ENCODE measurements at regions not wholly inside any gene's neighbourhood (a gene's known extent, or its start where the extent isn't known, plus 50 kb on each side); places are given as distances from the start of the nearest gene placed in this dataset.

DNA sequence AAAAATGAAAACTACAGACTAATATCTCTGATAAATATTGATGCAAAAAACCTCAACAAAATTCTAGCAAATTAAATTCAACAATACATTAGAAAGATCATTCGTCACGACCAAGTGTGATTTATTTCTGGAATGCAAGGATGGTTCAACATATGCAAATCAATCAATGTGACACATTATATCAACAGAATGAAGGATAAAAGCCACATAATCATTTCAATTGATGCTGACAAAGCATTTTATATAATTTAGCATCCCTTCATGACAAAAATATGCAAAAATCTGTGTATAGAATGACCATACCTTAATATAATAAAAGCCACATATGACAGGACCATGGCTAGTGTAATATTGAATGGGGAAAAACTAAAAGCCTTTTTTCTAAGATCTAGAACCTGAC, 457.2 kb upstream of the SPANXN1 start:
- no CpG with 5 or more reads among the region's 2 CpGs for WGBS (ENCODE audit: extremely low coverage, insufficient coverage, low lambda C conversion rate)
- Histone ChIP-seq H3K36me3 (ENCODE audit: control insufficient read depth, insufficient read depth, low read length) (no peaks in the 10 kb centered on the region), H3K4me1 (ENCODE audit: control insufficient read depth, low read depth, low read length) (no peaks in the 10 kb centered on the region), H3K4me2 (ENCODE audit: low read length) (no peak overlapping the region), H2AK5ac (ENCODE audit: low read length) (no peak overlapping the region), H3K79me2 (ENCODE audit: control insufficient read depth, insufficient read depth, low read length) (no peaks in the 10 kb centered on the region), H3K56ac (ENCODE audit: low read length) (no peak overlapping the region), H2BK120ac (ENCODE audit: low read depth, low read length) (no peak overlapping the region), H3K27ac (ENCODE audit: low read depth, low read length) (no peak overlapping the region), H4K5ac (ENCODE audit: low read length) (no peak overlapping the region), H3K79me1 (ENCODE audit: low read length) (no peaks in the 10 kb centered on the region), H2BK15ac (replicated peaks; ENCODE audit: low read depth) (no peak overlapping the region), H3K18ac (ENCODE audit: low read length) (no peak overlapping the region), H3K4me3 (ENCODE audit: low read length) (no peak overlapping the region), H3K23ac (ENCODE audit: low read length) (no peak overlapping the region), H3K4ac (ENCODE audit: low read depth, low read length) (no peak overlapping the region), H4K8ac (ENCODE audit: low read depth, low read length) (no peak overlapping the region), H2BK5ac (ENCODE audit: low read length) (no peak overlapping the region), H3K27me3 (ENCODE audit: insufficient read depth, low read length, poor library complexity) (no peaks in the 10 kb centered on the region), H3K9ac (ENCODE audit: low read length) (no peak overlapping the region)
- DNase-seq = no peak

DNA sequence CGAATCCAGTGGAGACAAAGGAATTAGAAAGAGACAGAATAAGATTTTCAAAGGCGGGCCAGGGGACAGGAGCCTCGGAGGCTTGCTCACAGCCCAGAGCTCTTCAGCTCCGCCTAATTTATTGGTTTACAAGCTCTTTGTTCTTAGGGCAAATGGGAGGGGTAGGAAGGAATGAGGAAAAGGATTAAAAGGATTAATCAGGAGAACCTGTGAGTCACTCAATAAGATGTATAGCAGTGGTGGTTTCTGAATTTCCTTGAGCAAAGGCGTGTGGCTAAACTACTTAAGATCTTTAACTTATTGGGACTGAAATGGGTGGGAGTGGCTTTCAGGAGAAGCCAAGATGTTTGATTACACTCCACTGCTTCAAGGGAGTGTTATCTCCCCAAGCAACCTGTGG, 456.0 kb upstream of the SPANXN1 start:
- no peak overlapping the region for H3K18ac ChIP-seq (ENCODE audit: low read length)
- no peak overlapping the region for H3K27ac ChIP-seq (ENCODE audit: low read depth, low read length)
- H3K4me1 ChIP-seq (ENCODE audit: control insufficient read depth, low read depth, low read length) = no peaks in the 10 kb centered on the region
- H3K4me3 ChIP-seq (ENCODE audit: low read length) = no peak overlapping the region
- H3K79me2 ChIP-seq (ENCODE audit: control insufficient read depth, insufficient read depth, low read length) = no peaks in the 10 kb centered on the region
- no peak overlapping the region for H3K23ac ChIP-seq (ENCODE audit: low read length)
- peak; percentile 42 for DNase-seq
- no CpG with 5 or more reads among the region's 5 CpGs for WGBS (ENCODE audit: extremely low coverage, insufficient coverage, low lambda C conversion rate)
- H2BK5ac ChIP-seq (ENCODE audit: low read length) = no peak overlapping the region
- no peak overlapping the region for H3K4me2 ChIP-seq (ENCODE audit: low read length)
- no peak overlapping the region for H2BK120ac ChIP-seq (ENCODE audit: low read depth, low read length)
- H3K4ac ChIP-seq (ENCODE audit: low read depth, low read length) = no peak overlapping the region
- no peaks in the 10 kb centered on the region for H3K79me1 ChIP-seq (ENCODE audit: low read length)
- no peak overlapping the region for H4K8ac ChIP-seq (ENCODE audit: low read depth, low read length)
- no peaks in the 10 kb centered on the region for H3K27me3 ChIP-seq (ENCODE audit: insufficient read depth, low read length, poor library complexity)
- no peaks in the 10 kb centered on the region for H3K36me3 ChIP-seq (ENCODE audit: control insufficient read depth, insufficient read depth, low read length)
- no peak overlapping the region for H3K9ac ChIP-seq (ENCODE audit: low read length)
- H2AK5ac ChIP-seq (ENCODE audit: low read length) = no peak overlapping the region
- no peak overlapping the region for H4K5ac ChIP-seq (ENCODE audit: low read length)
- no peak overlapping the region for H3K56ac ChIP-seq (ENCODE audit: low read length)
- no peak overlapping the region for H2BK15ac ChIP-seq (replicated peaks; ENCODE audit: low read depth)

DNA sequence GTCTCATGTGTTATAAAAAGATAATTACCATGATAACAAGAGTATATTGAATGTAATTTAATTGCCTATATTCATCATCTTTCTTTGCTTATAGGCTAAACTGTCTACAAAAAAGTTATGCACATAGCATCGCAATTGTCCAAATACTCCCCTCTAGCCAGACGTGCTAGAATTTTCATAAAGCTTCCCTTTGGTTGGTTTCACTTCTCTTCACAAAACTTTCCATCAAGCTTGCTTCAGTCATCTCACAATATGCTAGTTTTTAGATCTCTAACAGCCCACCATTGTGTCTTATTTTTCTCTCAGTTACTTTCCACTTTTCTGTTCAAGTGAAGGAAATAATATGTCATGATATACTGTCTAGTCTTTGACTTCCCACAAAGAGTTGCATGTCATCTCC, 448.3 kb upstream of the SPANXN1 start:
- H2BK5ac ChIP-seq (ENCODE audit: low read length) = no peak overlapping the region
- no peaks in the 10 kb centered on the region for H3K79me2 ChIP-seq (ENCODE audit: control insufficient read depth, insufficient read depth, low read length)
- DNase-seq = no peak
- no peak overlapping the region for H3K23ac ChIP-seq (ENCODE audit: low read length)
- H4K5ac ChIP-seq (ENCODE audit: low read length) = no peak overlapping the region
- no peaks in the 10 kb centered on the region for H3K4me1 ChIP-seq (ENCODE audit: control insufficient read depth, low read depth, low read length)
- no peaks in the 10 kb centered on the region for H3K36me3 ChIP-seq (ENCODE audit: control insufficient read depth, insufficient read depth, low read length)
- no peak overlapping the region for H2BK15ac ChIP-seq (replicated peaks; ENCODE audit: low read depth)
- H4K8ac ChIP-seq (ENCODE audit: low read depth, low read length) = no peak overlapping the region
- H3K4ac ChIP-seq (ENCODE audit: low read depth, low read length) = no peak overlapping the region
- no CpG with 5 or more reads among the region's 2 CpGs for WGBS (ENCODE audit: extremely low coverage, insufficient coverage, low lambda C conversion rate)
- no peak overlapping the region for H3K18ac ChIP-seq (ENCODE audit: low read length)
- no peak overlapping the region for H3K4me2 ChIP-seq (ENCODE audit: low read length)
- H3K27ac ChIP-seq (ENCODE audit: low read depth, low read length) = no peak overlapping the region
- no peaks in the 10 kb centered on the region for H3K27me3 ChIP-seq (ENCODE audit: insufficient read depth, low read length, poor library complexity)
- no peak overlapping the region for H3K4me3 ChIP-seq (ENCODE audit: low read length)
- no peak overlapping the region for H3K56ac ChIP-seq (ENCODE audit: low read length)
- H3K9ac ChIP-seq (ENCODE audit: low read length) = no peak overlapping the region
- no peak overlapping the region for H2BK120ac ChIP-seq (ENCODE audit: low read depth, low read length)
- no peak overlapping the region for H2AK5ac ChIP-seq (ENCODE audit: low read length)
- no peaks in the 10 kb centered on the region for H3K79me1 ChIP-seq (ENCODE audit: low read length)

DNA sequence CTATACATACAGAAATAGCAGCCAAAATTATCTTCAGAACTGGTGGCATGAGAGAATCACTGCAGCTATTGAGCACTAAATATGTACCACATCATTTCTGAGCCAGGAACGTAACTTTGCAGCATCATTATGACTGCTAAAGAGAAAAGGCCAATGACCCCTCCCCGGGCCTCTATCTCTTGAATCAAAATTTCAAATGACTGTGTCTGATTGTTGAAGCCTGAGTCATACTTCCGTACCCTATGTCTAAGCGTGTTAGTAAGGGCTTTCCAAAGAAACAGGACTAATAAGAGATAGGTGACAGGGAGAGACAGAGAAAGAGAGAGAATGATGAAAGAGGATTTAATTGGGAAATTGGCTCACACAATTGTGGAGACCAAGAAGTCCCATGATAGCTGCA, 445.5 kb upstream of the SPANXN1 start:
- H3K27me3 ChIP-seq (ENCODE audit: insufficient read depth, low read length, poor library complexity) = no peaks in the 10 kb centered on the region
- no peak overlapping the region for H3K4ac ChIP-seq (ENCODE audit: low read depth, low read length)
- no peak overlapping the region for H3K4me2 ChIP-seq (ENCODE audit: low read length)
- DNase-seq = no peak
- no peaks in the 10 kb centered on the region for H3K36me3 ChIP-seq (ENCODE audit: control insufficient read depth, insufficient read depth, low read length)
- no peak overlapping the region for H3K27ac ChIP-seq (ENCODE audit: low read depth, low read length)
- no peak overlapping the region for H2BK15ac ChIP-seq (replicated peaks; ENCODE audit: low read depth)
- no peak overlapping the region for H3K56ac ChIP-seq (ENCODE audit: low read length)
- no peak overlapping the region for H4K5ac ChIP-seq (ENCODE audit: low read length)
- H2BK120ac ChIP-seq (ENCODE audit: low read depth, low read length) = no peak overlapping the region
- H2AK5ac ChIP-seq (ENCODE audit: low read length) = no peak overlapping the region
- H3K4me3 ChIP-seq (ENCODE audit: low read length) = no peak overlapping the region
- no peak overlapping the region for H3K23ac ChIP-seq (ENCODE audit: low read length)
- H3K9ac ChIP-seq (ENCODE audit: low read length) = no peak overlapping the region
- no peaks in the 10 kb centered on the region for H3K79me2 ChIP-seq (ENCODE audit: control insufficient read depth, insufficient read depth, low read length)
- no peak overlapping the region for H3K18ac ChIP-seq (ENCODE audit: low read length)
- no peak overlapping the region for H2BK5ac ChIP-seq (ENCODE audit: low read length)
- WGBS (ENCODE audit: extremely low coverage, insufficient coverage, low lambda C conversion rate) = no CpG with 5 or more reads among the region's 4 CpGs
- H3K4me1 ChIP-seq (ENCODE audit: control insufficient read depth, low read depth, low read length) = no peaks in the 10 kb centered on the region
- no peak overlapping the region for H4K8ac ChIP-seq (ENCODE audit: low read depth, low read length)
- no peaks in the 10 kb centered on the region for H3K79me1 ChIP-seq (ENCODE audit: low read length)

DNA sequence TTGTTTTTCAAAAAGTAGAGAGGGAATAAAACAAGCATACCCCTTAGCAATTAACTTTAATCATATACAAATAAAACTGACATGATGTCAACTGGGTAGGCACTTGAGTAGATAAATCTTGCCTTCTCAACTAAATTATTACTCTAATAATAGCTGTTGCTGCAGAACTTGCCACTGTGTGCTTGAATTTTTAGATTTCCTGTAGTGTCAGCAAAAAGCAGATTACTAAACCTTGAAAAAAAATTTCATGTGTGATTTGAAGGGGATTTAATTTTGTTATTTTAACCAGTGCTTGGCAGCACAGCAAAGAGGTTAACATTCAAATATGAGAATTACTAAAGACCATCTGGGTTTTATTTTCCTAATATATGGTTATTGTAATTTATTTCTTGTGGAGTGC, 438.3 kb upstream of the SPANXN1 start:
- H3K9ac ChIP-seq (ENCODE audit: low read length) = no peak overlapping the region
- no peaks in the 10 kb centered on the region for H3K27me3 ChIP-seq (ENCODE audit: insufficient read depth, low read length, poor library complexity)
- H3K36me3 ChIP-seq (ENCODE audit: control insufficient read depth, insufficient read depth, low read length) = no peaks in the 10 kb centered on the region
- H3K4ac ChIP-seq (ENCODE audit: low read depth, low read length) = no peak overlapping the region
- H3K4me3 ChIP-seq (ENCODE audit: low read length) = no peak overlapping the region
- H3K4me2 ChIP-seq (ENCODE audit: low read length) = no peak overlapping the region
- H4K5ac ChIP-seq (ENCODE audit: low read length) = no peak overlapping the region
- no peak overlapping the region for H2BK5ac ChIP-seq (ENCODE audit: low read length)
- no peak overlapping the region for H3K18ac ChIP-seq (ENCODE audit: low read length)
- H2BK120ac ChIP-seq (ENCODE audit: low read depth, low read length) = no peak overlapping the region
- H3K79me2 ChIP-seq (ENCODE audit: control insufficient read depth, insufficient read depth, low read length) = no peaks in the 10 kb centered on the region
- H3K79me1 ChIP-seq (ENCODE audit: low read length) = no peaks in the 10 kb centered on the region
- H3K4me1 ChIP-seq (ENCODE audit: control insufficient read depth, low read depth, low read length) = no peaks in the 10 kb centered on the region
- no peak overlapping the region for H4K8ac ChIP-seq (ENCODE audit: low read depth, low read length)
- H2BK15ac ChIP-seq (replicated peaks; ENCODE audit: low read depth) = no peak overlapping the region
- no peak overlapping the region for H3K27ac ChIP-seq (ENCODE audit: low read depth, low read length)
- no peak overlapping the region for H3K56ac ChIP-seq (ENCODE audit: low read length)
- no peak for DNase-seq
- H2AK5ac ChIP-seq (ENCODE audit: low read length) = no peak overlapping the region
- no peak overlapping the region for H3K23ac ChIP-seq (ENCODE audit: low read length)

DNA sequence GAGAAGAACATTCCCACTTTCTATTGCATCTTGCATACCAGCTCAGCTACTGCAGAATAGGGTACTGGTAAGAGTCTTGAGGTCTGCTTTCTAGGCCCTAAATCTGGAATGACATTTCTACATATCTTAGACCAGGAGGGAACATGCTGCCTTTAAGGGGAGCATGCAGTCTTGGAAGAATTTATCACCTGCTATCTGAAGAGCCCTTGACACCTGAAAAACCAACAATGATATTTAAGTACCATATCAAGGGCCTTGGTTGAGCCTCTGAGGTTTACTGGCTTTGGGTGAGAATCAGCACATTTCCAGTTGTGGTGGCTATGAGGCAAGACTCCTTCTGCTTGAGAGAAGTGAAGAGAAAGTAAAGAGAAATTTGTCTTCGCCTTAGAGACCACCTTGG, 436.8 kb upstream of the SPANXN1 start:
- H4K5ac ChIP-seq (ENCODE audit: low read length) = no peak overlapping the region
- H3K4me1 ChIP-seq (ENCODE audit: control insufficient read depth, low read depth, low read length) = no peaks in the 10 kb centered on the region
- no peaks in the 10 kb centered on the region for H3K79me2 ChIP-seq (ENCODE audit: control insufficient read depth, insufficient read depth, low read length)
- H3K9ac ChIP-seq (ENCODE audit: low read length) = no peak overlapping the region
- no peak overlapping the region for H2BK120ac ChIP-seq (ENCODE audit: low read depth, low read length)
- no peaks in the 10 kb centered on the region for H3K27me3 ChIP-seq (ENCODE audit: insufficient read depth, low read length, poor library complexity)
- DNase-seq = no peak
- no peak overlapping the region for H4K8ac ChIP-seq (ENCODE audit: low read depth, low read length)
- H3K36me3 ChIP-seq (ENCODE audit: control insufficient read depth, insufficient read depth, low read length) = no peaks in the 10 kb centered on the region
- no peak overlapping the region for H3K4ac ChIP-seq (ENCODE audit: low read depth, low read length)
- H3K27ac ChIP-seq (ENCODE audit: low read depth, low read length) = no peak overlapping the region
- H3K79me1 ChIP-seq (ENCODE audit: low read length) = no peaks in the 10 kb centered on the region
- H3K23ac ChIP-seq (ENCODE audit: low read length) = no peak overlapping the region
- H3K18ac ChIP-seq (ENCODE audit: low read length) = no peak overlapping the region
- no peak overlapping the region for H2BK5ac ChIP-seq (ENCODE audit: low read length)
- WGBS (ENCODE audit: extremely low coverage, insufficient coverage, low lambda C conversion rate) = no CpG with 5 or more reads among the region's 1 CpG
- H3K4me2 ChIP-seq (ENCODE audit: low read length) = no peak overlapping the region
- H2AK5ac ChIP-seq (ENCODE audit: low read length) = no peak overlapping the region
- H2BK15ac ChIP-seq (replicated peaks; ENCODE audit: low read depth) = no peak overlapping the region
- H3K56ac ChIP-seq (ENCODE audit: low read length) = no peak overlapping the region
- H3K4me3 ChIP-seq (ENCODE audit: low read length) = no peak overlapping the region
